DMS153 treated with DMSO at 0.1 percent for 48 hours (cell line): ENCODE measurements at regions not wholly inside any gene's neighbourhood (a gene's known extent, or its start where the extent isn't known, plus 50 kb on each side); places are given as distances from the start of the nearest gene placed in this dataset.
A peak's percentile ranks its signal among the peaks of the same experiment; 100 is the strongest.

Source experiments
- DNase-seq: peaks from one replicate; lab custom pipeline; 2025; ENCODE audit not compliant: unreplicated experiment; lab: John Stamatoyannopoulos, UW

- DNase-seq, result no peak
Measured at GRCh38 chr6:168384045-168385036, 56.6 kb upstream of the SMOC2 start.

DNA sequence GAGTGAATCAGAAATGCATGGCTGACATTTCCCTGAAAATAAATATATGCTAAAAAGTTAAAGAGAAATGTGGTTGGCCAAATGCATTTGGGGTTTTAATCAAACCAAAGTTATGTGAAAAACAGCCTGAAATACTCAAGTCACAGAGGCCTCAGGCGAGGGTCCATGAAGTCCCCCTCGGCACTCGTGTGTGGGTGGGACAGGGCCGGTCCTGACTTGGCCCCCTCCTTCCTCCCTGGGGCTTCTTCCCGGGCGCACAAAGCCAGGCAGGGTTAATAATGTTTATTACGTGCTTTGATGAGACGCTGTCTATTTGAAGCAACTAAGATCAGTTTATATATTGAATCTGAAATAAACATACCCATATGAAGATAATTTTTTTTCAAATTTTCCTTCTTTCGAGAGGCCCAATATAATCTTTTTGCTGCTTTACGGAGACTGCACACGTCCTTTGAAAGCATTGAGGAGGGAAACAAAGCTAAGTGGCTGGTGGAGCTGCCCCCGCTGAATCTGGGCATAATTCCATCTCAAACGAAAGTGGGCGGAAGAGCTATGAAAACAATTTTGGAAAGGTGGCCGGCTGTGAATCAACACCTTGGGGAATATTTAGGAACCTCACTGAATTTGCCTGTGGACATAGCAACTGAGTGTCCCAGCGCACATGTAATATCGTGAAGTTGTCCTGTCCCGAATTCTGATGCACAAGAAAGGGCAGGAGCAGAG, 55.8 kb upstream of the SMOC2 start:
- DNase-seq, result no peak

GRCh38 chr6:168385858-168386735, 54.9 kb upstream of the SMOC2 start:
- peak; percentile 37 for DNase-seq

GRCh38 chr6:168386973-168387372, 54.0 kb upstream of the SMOC2 start:
- no peak for DNase-seq

DNA sequence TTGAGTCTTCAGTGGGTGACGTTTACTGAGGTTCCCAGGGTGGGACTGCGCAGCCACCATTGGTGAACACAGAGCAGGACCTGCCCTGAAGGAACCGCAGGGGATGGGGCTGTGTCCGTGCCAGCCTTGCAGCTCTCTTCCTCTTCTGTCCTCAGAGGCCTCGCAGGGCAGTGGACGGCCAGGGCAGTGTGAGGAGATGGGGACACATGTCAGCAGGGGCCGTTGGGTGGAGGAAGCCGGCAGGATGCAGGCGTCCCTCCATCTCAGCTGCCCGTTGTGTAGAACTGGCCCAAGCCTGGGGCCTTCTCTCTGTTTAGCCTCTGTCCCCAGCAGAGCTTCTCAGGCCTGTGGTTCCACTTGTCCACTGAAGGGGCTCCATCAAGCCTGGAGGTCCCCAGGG, 53.6 kb upstream of the SMOC2 start:
- DNase-seq, result no peak

DNA sequence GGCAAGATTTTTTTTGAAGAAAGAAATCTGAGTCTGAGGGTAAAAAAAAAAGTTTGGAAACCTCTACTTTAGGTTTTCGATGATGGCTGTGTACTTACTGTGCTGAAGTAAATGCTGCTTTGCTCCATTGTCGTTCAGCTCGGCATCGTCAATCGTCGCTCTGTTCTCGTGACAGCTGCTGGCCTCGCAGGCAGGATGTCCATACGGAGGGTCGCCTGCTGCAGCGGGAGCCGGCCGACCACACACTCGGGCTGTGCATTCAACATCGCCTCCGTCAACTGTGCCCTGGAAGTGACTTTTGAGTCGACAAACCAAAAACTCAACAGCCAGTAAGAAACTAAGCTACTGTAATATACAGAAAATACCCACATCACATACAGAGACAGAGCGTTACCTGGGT, 53.1 kb upstream of the SMOC2 start:
- DNase-seq, result no peak

DNA sequence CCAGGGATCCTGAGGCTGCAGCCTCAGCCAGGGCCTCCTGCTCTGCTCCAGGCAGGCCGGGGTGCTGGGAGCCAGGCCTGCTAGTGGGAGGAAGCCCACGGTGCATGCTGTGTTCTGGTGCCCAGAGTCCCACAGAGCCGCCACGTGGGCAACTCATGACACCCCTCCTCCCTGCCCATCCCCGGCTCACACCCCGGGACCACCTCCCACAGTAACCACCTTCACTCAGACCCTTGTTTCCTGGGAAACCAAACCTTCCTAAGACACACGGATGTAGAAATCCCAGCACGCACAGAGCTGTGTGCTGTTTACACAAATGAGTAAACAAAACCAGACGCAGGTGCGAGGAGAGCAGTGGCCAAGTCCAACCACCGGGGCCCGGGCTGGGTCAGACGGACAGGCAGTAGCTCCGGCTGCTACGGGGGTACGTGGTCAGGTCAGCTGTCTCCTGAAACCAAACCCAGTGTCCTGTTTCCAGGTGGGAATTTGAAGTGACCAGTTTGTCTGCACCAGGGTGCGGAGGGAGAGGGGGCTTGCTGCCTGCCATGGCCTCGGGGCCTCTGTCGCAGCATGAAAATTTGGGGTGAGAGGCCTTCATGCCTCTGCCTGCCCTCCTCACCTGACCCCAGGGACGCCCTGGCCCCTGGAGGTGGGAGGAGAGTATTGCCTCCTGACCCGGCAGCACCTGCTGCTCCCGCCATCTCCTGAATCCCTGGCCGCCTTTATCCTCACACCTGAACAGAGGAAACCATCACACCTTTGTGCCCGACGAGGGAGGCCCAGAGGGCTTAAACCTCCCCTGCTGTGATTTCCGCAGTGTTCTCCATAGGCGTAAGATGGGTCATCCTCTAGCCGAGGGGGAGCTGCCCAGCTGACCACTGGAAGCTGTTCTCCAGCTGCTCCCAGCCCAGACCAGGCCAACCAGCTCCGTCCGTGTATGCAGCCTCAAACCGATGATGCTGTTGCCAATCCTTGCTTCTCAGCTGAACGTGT, 52.0 kb upstream of the SMOC2 start:
- DNase-seq, result peak; percentile 61

DNA sequence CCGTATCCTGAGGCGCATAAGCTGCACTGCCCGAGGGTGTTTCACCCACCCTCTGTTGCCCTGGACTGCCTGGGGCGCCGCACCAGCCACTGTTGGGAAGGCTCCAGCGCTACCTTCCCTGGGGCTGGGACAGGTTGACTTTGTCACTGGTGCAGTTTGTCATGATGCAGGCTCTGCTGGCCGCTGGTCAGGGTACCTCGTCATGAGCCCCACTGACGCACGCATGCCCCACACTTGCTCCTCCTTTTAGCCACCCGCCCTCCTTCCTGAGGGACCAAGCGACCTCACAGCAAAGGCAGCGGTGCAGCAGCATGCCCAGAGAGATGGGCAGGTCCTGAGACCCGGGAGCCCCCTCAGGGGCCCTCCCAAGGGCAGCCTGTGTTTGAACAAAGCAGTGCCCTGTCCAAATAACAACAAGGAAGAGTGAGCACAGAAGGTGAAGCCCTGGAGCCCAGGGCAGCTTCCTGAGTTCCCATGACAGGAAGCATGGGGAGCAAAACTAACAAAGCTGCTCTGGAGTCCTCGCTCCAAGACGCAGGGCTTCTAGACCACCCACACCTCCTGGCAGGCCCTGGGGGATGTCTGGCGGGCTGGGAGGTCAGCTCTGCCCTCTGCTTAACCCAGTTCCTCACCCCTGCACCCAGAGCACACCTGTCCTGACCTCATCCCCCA, 50.1 kb upstream of the SMOC2 start:
- no peak for DNase-seq
